Midbrain (tissue), 1 donor: ENCODE measurements at regions not wholly inside any gene's neighbourhood (a gene's known extent, or its start where the extent isn't known, plus 50 kb on each side); places are given as distances from the start of the nearest gene placed in this dataset.

Source experiments
- DNase-seq: peaks from one replicate; lab custom pipeline; 2025; lab: John Stamatoyannopoulos, UW

DNA sequence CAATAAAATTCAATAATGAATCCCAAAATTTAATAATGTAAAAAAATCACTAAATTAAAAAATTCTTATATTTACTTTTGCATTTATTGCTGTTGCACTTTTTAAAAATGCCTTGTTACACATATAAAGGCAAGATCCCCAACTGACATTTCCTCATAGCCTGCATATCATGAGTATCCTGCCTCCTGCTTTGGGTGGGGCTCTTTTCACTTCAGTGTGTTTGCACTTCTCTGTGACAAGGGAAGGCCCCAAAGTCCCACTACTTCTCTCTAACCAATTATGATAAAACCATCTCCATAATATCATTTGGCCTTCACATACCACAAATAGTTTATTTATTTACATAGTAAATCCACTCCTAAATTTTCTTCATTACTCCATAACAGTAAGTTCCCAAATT is 446.1 kb upstream of the MARCKS start:
- DNase-seq = no peak

DNA sequence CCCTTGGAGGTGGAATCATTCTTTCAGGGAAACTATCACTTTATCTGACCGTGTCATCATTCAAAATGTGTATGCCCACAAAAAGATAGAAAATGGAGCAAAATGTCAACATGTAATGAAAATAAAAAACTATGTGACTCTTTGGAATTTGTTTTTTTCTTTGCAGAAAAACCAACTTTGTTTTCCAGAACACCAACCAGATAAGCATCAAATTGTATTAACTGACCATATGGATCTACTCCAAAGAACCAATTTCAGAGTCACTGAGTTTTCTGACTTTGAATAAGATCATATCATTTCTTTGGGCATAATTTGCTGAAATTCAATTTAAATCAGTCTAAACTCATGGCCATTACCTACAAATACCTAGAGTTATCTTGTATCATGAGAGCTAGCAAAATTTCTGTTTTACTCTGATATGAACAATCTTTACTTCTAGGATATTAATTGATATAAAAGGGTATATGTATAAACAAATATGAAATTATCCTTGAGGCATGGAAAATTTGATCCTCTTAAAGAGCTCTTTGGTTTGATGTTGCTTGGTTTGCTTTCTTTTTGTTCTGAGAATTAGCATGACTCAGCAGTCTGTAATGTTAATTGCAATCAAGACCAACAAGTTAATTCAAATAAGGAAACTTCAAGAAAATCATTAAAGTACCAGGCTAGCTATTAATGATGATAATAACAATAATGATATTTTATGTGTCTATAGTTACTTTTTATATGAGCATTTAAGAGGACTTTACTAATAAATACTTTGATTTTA is 444.4 kb upstream of the MARCKS start:
- DNase-seq = no peak

DNA sequence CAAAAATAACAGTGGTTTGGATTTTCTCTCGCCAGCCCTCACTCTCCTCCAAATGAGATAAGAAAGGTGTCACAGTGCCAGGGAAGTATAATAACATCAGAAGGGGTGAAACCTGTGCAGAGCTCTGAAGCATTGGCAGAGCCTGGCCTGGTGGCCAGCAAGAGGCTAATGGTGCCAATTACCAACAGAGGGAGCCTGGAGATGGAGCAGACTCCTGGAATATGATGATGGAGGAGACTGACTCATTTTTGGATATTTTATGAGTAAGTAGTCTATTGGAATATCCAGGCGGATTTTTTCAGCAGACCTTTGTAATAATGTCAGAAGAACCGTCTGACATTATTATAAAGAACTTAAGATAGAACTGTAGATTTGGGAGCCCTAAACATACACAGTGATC is 442.6 kb upstream of the MARCKS start:
- peak; percentile 38 for DNase-seq

DNA sequence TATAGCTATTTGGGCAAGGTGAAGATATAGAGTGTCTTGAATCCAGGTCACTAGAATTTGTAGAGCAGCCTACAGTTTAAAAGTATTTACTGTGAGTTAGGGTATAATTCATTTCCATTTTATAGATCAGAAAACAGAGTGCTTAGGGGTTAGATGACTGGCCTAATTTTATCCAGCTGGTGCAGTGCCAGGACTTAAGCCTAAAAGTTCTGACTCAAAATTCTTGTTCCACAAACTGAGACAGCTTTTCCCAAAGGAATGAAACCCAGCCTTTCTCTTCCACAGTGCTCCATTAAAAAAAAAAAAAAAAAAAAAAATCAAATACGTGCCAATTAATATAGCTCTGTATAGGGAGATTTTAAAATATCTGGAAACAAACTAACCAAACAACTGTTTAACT is 441.0 kb upstream of the MARCKS start:
- no peak for DNase-seq

DNA sequence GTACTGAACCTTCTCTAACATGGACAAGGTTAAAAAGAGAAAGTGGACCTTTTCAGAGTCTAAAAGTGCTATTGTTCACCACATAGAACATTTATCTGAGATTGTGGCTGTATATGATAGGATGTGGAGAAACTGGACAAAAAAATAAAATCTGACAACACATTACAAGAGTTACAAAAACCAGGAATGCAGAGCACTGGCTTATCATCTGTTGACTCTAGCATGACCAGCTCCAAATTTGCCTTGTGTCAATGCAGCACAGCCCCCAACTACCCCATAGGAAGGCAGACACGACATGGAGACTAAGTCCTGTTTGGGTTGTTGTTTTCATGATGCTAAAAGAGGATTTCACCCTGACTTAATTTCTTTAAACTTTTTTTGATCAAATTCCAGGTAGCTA is 436.9 kb upstream of the MARCKS start:
- DNase-seq = no peak

DNA sequence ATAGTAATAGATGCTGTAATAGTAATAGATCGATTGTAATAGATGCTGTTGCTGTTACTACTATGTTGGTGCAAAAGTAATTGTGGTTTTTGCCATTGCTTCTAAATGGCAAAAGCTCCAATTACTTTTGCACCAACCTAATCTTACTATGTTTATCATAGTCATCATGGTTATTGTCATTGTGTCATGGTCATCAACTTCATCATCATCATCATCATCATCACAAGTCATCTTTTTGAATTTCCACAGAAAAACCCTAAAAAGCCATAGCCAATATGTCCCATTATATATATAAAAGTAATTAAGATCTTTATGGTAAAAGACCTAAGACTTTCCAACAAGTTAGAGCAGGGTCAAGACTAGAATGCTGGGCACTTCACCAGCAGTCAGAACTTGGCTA is 435.1 kb upstream of the MARCKS start:
- DNase-seq = no peak

DNA sequence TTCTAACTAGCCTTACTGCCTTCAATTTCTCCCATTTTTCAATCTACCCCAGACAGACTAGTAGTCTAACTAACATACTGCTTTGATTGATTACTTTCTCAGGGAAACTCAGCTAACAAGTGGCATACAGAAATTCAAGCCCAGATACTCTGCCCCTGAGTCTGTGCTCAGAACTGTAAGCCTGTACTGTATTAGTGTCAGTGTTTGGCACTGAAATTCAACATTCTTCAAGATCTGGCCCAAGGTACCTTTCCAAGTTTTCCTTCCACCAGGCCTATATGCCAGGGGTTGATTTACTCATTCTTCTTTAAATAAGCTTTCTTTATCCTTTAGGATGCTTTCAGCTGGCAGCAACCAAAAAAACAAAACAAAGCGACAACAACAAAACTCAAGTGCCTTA is 433.2 kb upstream of the MARCKS start:
- no peak for DNase-seq

DNA sequence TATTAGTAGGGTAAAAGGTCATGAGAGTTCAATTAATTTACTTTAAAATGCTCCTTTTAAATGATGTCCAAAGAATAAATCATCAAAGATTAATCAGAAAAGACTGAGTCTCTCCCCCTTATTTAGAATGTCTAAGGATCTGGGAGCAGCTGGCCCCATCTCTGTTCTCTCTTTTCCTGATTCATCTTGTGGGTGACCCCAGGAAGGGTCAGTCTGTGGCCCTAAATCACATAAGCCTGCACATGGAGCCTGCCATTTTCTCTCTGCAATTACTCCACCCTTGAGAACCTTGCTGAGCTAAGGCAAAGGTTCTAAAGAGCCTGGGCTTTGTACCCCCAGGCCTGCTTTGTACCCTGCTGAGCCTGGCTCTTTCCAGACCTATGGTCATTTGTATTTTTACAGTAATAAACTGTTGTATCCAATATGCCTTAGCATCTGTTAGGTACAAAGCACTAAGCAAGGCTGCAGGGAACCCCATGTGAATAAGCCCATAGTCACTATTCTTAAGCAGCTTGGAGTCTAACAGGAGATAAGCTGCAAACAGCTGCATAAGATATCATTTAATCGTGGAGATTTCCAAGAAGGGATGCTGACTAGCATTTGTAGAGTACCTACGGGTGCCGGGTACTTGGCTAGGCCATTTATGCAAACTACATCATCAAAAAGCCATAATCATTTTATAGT is 431.0 kb upstream of the MARCKS start:
- DNase-seq = no peak

DNA sequence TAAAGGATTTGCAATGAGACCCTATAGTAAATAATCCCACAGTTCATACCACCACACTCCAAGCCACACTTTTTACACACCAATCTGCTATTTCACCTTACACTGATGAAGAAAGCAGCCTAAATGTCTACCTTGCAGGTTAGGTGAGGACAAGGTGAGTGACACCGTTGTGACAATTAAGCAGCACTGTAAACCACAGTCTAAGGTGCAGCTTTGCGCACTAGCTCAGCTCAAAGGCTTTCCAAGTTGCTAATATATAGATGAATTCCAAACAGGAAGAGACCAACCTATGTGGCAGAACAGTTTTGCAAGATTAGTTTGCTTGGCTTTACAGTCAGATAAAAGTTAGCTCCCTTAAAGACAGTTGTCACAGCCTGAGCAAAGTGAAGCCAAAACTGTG is 429.5 kb upstream of the MARCKS start:
- DNase-seq = no peak

DNA sequence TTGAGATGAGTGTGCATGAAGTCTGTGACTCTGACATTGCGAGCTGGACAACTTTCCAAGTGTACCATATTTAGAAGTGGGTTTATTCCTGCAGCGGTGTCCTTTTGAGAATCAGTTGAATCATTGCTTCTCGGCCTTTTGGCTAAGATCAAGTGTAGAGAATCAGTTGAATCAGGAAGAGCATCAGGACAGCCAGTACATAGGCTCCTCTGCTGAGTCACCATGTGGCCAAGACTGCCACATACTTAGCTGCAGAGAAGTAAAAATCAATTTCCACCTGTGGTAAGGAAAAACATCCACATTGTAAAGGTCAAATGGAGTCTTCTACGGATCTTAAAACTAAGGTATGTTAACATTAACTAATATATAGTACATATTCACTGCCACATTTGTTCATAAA is 428.4 kb upstream of the MARCKS start:
- DNase-seq = no peak

DNA sequence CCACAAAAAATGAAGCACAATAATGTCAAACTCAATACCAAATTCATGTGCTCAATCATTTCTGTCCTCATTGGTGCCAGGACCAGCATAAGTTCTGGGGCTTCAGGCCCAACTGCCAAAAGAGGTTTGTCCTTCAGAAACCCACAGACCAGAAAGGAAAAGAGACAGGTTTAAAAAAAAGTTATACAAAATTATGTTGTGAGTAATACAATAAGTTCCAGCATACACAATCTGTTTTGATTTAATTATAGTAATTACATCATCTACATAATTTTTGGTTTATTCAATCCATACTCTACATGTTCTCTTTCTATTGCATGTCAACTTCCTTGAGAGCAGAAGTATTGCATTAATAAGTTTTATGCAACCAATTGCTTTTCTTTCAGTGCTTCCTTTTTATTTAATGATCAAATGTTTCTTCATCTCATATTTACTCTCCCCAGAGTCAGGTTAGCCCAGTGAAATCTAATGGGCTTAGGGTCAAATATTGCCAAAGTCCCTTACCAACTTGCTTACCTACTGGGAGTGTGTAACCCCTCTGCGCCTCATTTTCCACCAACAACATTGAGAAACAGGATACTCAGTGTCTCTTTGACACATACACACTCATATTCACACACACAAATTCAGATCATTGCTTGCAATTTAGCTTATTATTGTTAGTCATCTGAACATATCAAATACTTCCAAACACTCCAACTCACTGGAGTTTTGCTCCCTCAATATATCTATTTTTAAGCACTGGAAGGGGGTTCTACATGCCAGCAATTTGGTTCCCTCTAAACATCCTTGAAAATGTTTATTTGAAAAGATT is 424.4 kb upstream of the MARCKS start:
- no peak for DNase-seq

DNA sequence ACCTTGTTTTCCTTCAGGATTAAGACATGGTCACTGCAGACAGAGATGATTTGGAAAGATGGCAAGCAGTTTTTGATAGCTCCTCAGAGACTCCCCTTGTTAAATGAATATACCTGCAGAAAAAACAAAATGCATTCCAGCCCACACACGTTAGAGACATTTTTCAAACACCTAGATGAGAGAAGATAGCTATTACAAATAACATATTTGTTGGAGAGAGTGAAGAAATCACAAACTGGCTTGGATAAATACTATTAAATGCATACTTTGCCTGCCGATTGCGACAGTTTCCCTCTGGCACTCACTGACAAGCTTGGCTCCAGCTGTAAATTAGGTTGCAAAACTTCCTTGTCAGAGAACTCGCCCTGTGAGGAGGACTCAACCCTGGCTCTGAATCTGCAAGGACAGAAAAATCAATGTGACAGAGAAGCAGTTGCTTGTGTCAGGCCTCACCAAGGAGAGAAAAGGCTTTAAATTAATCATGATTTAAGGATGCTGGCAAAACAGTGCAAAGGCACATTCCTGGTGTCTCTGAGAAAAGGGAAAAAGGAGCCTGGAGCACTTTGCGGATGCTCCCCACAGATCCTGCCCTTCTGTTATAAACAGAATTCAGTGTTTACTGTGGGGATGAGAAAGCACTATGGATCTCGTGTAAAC is 423.7 kb upstream of the MARCKS start:
- no peak for DNase-seq

DNA sequence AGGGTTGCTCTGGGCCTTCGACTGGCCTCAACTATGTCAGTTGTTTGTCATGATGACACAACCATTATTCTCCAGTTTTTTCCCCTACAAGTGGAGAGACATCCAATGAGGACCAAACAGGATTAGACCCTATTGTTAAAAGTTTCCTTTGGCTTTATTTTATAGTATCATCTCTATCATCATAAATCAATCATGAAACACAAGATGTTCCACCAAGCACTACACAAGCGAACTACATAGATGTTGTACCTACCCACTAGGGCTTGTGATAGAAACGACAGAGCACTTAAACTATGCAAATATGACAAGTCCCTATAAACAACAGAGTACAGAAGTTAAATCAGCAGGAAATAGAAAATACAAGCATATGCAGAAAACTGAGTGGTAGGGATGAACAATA is 422.5 kb upstream of the MARCKS start:
- DNase-seq = no peak

DNA sequence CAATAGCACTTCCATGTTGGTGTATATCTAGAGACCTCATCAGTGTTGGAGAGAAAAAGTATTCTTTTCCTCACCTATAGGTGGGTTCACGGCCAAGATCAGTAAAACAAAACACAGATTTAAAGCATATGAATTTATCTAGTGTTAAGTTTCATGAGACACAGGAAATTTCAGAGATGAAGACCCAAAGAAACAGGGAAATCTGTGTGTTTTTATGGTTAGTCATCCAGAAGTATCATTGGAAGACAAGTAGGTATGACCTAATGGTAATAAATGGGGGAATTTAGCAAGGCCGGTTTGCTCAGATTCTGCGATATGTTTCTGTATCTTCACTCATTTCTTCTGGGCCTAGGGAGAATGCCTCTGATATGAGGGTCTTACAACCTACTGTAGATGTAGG is 419.6 kb upstream of the MARCKS start:
- no peak for DNase-seq

DNA sequence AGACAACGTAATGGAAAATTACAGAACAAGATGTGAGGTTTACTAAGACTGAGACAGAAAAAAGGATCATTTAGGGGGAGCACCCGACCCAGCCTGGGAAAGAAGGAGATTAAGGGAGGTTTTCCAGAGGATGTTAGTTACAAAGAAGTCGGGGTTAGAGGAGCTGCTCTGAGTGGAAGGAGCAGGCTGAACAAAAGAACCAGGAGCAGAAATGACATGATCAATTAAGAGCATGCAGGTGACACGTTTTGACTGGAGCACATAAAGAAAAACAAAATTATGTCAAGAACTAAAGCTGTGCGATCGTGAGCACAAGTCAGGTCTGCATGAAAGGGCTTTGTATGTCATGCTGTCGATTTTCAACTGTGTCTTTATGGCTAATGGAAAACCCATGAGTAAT is 417.3 kb upstream of the MARCKS start:
- no peak for DNase-seq

DNA sequence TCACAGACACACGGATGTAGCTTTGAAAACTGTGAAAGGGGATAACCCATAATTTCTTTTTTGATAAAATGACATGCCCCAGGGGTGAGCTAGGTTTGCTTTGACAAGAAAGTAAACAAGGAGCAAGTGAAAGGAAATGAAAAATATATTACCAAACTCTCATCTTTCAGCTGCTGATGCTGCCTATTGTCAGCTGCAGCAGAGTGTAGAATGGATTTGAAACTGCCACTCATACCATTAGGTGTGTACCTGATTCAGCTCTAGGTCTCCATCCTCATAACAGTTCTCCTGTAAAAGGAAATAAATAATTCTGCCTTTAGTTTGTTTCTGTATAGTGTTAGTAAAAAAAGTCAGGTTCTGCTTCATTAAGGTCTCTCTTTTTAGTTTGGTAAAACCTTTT is 415.1 kb upstream of the MARCKS start:
- no peak for DNase-seq

DNA sequence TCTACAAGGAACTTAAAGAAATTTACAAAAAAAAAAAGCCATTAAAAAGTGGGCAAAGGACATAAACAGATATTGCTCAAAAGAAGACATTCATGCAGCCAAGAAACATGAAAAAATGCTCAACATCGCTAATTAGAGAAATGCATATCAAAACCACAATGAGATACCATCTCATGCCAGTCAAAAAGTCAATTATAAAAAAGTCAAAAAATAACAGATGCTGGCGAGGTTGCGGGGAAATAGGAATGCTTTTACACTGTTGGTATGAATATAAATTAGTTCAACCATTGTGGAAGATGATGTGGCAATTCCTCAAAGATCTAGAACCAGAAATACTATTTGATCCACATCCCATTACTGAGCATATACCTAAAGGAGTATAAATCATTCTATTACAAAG is 411.9 kb upstream of the MARCKS start:
- DNase-seq = no peak

DNA sequence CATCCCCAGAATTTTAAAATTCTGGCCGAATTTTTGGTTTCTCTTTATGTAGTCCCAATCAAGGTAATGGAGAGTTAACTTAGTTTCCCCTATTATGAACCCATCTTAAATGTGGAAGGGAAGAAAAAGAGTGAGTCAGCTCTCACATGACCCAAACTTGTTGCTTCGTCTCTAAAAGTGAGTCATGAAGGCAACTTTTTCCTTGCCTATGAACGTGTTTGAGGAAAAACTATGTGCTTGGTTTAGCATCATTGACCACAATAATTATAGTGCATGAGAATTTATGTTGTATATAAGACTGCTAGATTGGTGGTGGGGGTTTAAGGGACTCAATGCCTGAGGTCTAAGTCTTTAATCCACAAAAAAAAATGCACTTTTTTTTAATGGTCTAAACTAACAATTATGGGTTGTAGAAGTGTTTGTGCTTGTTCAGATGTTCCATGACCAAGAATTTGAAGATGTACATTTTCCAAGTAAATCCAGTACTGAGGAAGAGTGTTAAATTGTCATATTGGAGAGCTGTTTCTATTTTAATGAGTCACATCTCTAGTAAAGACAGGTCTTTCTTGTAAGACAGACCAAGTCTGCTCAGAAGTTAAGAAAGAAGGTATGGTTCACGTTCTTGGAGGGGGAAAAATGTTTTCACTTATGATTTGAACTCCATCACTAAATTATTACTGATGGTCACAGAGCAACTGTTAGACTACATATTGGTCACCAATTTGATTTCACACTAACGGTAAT is 409.9 kb upstream of the MARCKS start:
- no peak for DNase-seq

DNA sequence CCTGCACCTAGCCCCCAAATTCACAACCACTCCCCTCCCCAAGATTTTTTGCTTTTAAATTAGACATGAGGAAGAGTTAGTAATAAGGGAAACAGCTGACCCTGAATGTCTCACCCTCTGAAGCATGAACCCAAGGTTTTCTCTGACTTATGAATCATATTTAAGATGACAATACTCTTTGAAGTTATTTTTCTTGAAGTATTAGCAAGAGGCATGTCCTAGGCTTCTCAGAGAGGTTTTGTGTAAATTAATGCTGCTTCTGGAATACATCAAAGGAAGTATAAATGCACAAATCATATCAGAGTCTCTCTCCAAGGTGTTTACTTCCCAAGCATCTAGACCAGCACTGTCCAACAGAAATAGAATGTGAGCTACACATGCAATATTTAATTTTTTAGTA is 408.1 kb upstream of the MARCKS start:
- no peak for DNase-seq

DNA sequence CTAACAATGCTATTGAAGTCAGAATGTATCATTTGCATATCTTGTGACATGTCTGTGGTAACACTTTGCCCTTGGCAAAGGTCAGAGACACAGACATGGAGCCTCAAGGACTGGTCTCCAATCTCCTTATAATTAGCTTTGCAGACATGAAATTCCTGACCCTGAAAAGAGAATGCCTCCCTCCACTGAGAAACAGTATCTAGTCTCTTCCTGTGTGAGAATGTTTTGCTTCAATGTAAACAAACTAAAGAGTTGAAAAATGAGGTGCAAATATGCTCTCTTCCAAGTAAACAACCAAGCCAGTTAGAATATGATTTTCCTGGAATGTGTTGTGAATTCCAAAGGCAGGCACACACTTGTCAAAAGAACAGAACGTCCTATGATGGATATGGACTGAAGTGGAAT is 407.1 kb upstream of the MARCKS start:
- DNase-seq = no peak

DNA sequence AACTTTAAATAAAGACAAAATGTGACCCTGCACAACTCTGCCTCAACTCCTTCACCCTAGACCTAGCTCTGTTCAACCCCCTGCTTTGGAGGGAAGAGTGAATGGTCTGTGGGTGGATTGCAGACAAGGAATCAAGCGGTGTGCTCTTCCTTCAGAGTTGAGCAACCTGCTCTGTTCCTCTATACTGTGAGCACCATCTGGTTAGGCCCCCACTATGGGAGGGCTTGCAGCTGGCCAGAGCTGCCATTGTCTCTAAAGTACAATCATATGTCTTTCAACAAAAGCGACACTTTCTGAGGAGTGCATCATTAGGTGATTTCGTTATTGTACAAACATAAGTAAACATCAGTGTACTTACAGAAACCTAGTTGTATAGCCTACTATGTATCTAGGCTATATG is 406.1 kb upstream of the MARCKS start:
- no peak for DNase-seq

DNA sequence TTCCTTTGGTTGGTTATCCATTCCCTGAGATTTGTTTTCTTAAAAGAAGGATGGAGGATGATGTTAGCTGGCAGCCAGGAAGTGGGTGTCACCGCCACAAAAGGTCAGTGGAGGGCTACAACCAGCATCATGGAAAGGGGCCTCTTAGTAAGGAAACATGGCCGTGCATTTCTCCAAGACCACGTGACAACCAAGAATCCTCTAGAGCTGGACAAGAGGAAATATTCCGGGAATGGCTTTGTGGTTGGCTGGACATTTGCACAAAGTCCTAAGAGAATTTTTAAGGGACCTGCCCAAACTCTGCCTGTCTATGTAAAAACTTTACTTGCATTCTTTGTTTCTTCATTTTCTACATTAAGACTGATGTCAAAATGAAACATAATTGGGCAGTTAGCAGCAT is 399.9 kb upstream of the MARCKS start:
- DNase-seq = no peak
